ENCODE measurements at regions not wholly inside any gene's neighbourhood (a gene's known extent, or its start where the extent isn't known, plus 50 kb on each side); places are given as distances from the start of the nearest gene placed in this dataset.
"Not testable (repeated sequence)": the region's sequence is repeated elsewhere in the genome, so short reads cannot be mapped to it uniquely, and the experiment has no call there.

- Histone ChIP-seq H3K36me3 (ENCODE audit: insufficient read depth, low read length) (no peaks in the 10 kb centered on the region), H3K4me3 (ENCODE audit: low read length) (no peak overlapping the region), H3K27ac (ENCODE audit: low read depth, low read length) (no peak overlapping the region), H3K4me1 (ENCODE audit: insufficient read depth, low read length) (peaks cover 11% of the 10 kb centered on the region), H3K27me3 (ENCODE audit: insufficient read depth, low read length) (no peaks in the 10 kb centered on the region), H3K9me3 (ENCODE audit: insufficient read depth, low read depth, low read length) (peaks cover 4% of the 10 kb centered on the region; the same call in 1 of the 2 replicates), H3K9ac (ENCODE audit: low read depth, low read length) (no peak overlapping the region)
- 95% methylated on average over 17 of the region's 17 CpGs for WGBS
These were observed 147.1 kb upstream of the LPP start for GRCh38 chr3:188006726-188007393.

- 91% methylated on average over 6 of the region's 6 CpGs for WGBS
- H3K27ac ChIP-seq (ENCODE audit: low read depth, low read length) = no peak overlapping the region
- no peaks in the 10 kb centered on the region for H3K36me3 ChIP-seq (ENCODE audit: insufficient read depth, low read length)
These were observed 146.1 kb upstream of the LPP start for GRCh38 chr3:188007897-188008296.

DNA sequence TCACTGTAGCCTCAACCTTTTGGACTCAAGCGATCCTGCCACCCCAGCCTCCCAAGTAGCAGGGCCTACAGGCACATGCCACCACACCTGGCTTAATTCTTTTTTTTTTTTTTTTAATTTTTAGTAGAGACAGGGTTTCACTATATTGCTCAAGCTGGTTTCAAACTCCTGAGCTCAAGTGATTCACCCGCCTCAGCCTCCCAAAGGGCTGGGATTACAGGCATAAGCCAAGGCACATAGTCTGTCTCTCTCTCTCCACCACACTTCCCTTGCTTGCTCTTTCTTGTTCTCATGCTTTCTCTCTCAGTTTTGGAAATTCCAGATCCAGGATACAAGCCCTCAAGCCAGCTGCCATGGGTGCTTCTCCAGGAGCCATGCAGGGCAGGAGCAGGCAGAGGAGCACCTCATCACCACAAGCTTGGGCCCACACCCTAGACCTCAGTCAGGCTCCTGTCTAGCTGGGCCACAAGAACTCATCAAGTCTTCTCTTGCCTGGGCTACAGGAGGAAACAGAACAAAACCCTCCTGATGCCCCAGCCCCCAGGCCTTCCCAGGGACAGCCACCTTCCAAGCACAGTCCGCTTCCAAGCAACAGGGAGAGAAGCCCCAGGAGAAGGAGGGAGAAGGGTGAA is 145.3 kb upstream of the LPP start:
- 87% methylated on average over 3 of the region's 3 CpGs for WGBS
- H3K36me3 ChIP-seq (ENCODE audit: insufficient read depth, low read length) = no peaks in the 10 kb centered on the region
- no peak overlapping the region for H3K4me3 ChIP-seq (ENCODE audit: low read length)
- peaks cover 4% of the 10 kb centered on the region; the same call in 1 of the 2 replicates for H3K9me3 ChIP-seq (ENCODE audit: insufficient read depth, low read depth, low read length)
- H3K27ac ChIP-seq (ENCODE audit: low read depth, low read length) = no peak overlapping the region
- peaks cover 4% of the 10 kb centered on the region for H3K4me1 ChIP-seq (ENCODE audit: insufficient read depth, low read length)
- H3K9ac ChIP-seq (ENCODE audit: low read depth, low read length) = no peak overlapping the region
- no peaks in the 10 kb centered on the region for H3K27me3 ChIP-seq (ENCODE audit: insufficient read depth, low read length)

More at GRCh38 chr3:188007897-188008296, 146.1 kb upstream of the LPP start:
- no peak overlapping the region for H3K9ac ChIP-seq (ENCODE audit: low read depth, low read length)
- peaks cover 4% of the 10 kb centered on the region; the same call in 1 of the 2 replicates for H3K9me3 ChIP-seq (ENCODE audit: insufficient read depth, low read depth, low read length)
- H3K4me3 ChIP-seq (ENCODE audit: low read length) = no peak overlapping the region
- peaks cover 11% of the 10 kb centered on the region for H3K4me1 ChIP-seq (ENCODE audit: insufficient read depth, low read length)
- H3K27me3 ChIP-seq (ENCODE audit: insufficient read depth, low read length) = no peaks in the 10 kb centered on the region

DNA sequence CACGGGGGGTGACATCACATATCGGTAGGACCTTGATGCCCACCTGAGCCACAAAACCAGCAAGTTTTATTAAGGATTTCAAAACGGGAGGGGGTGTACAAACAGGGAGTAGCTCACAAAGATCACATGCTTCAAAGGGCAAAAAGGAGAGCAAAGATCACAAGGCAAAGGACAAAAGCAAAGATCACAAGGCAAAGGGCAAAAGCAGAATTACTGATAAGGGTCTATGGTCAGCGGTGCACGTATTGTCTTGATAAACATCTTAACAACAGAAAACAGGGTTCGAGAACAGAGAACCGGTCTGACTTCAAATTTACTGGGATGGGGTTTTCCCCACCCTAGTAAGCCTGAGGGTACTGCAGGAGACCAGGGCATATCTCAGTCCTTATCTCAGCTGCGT is 143.5 kb upstream of the LPP start:
- H3K27me3 ChIP-seq (ENCODE audit: insufficient read depth, low read length) = no peaks in the 10 kb centered on the region
- no peaks in the 10 kb centered on the region for H3K4me1 ChIP-seq (ENCODE audit: insufficient read depth, low read length)
- no peak overlapping the region for H3K9ac ChIP-seq (ENCODE audit: low read depth, low read length)
- H3K9me3 ChIP-seq (ENCODE audit: insufficient read depth, low read depth, low read length) = peaks cover 4% of the 10 kb centered on the region; the same call in 1 of the 2 replicates
- no peak overlapping the region for H3K27ac ChIP-seq (ENCODE audit: low read depth, low read length)
- WGBS = 80% methylated on average over 8 of the region's 8 CpGs
- H3K4me3 ChIP-seq (ENCODE audit: low read length) = no peak overlapping the region
- H3K36me3 ChIP-seq (ENCODE audit: insufficient read depth, low read length) = no peaks in the 10 kb centered on the region

DNA sequence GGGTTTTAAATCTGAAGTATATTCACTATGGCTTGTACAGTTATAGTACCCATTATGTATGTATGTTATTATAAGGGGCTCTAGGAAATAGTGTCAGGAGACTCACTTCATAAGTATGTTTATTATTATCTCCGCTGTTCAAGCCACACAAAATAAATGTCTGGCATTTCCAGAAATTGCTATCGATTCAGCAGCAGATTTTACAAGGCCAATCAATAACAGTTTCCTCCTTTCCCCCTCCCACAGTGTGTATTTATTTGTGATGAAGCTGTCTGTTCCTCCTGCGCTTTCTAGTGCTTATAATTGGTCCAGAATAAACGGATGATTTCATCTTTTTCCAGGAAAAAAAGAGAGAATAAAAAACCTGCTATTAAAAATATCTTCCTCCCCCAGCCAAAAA is 134.2 kb upstream of the LPP start:
- no peaks in the 10 kb centered on the region for H3K4me1 ChIP-seq (ENCODE audit: insufficient read depth, low read length)
- H3K27ac ChIP-seq (ENCODE audit: low read depth, low read length) = no peak overlapping the region
- no peaks in the 10 kb centered on the region for H3K27me3 ChIP-seq (ENCODE audit: insufficient read depth, low read length)
- H3K9ac ChIP-seq (ENCODE audit: low read depth, low read length) = no peak overlapping the region
- H3K4me3 ChIP-seq (ENCODE audit: low read length) = no peak overlapping the region
- WGBS = 100% methylated on average over 3 of the region's 4 CpGs
- H3K9me3 ChIP-seq (ENCODE audit: insufficient read depth, low read depth, low read length) = no peaks in the 10 kb centered on the region
- H3K36me3 ChIP-seq (ENCODE audit: insufficient read depth, low read length) = no peaks in the 10 kb centered on the region

GRCh38 chr3:188021041-188021440 is 132.9 kb upstream of the LPP start:
- Histone ChIP-seq H3K9ac (ENCODE audit: low read depth, low read length) (no peak overlapping the region), H3K36me3 (ENCODE audit: insufficient read depth, low read length) (no peaks in the 10 kb centered on the region), H3K4me1 (ENCODE audit: insufficient read depth, low read length) (no peaks in the 10 kb centered on the region), H3K9me3 (ENCODE audit: insufficient read depth, low read depth, low read length) (no peaks in the 10 kb centered on the region), H3K4me3 (ENCODE audit: low read length) (no peak overlapping the region), H3K27me3 (ENCODE audit: insufficient read depth, low read length) (no peaks in the 10 kb centered on the region), H3K27ac (ENCODE audit: low read depth, low read length) (no peak overlapping the region)
- 87% methylated on average over 3 of the region's 3 CpGs for WGBS

DNA sequence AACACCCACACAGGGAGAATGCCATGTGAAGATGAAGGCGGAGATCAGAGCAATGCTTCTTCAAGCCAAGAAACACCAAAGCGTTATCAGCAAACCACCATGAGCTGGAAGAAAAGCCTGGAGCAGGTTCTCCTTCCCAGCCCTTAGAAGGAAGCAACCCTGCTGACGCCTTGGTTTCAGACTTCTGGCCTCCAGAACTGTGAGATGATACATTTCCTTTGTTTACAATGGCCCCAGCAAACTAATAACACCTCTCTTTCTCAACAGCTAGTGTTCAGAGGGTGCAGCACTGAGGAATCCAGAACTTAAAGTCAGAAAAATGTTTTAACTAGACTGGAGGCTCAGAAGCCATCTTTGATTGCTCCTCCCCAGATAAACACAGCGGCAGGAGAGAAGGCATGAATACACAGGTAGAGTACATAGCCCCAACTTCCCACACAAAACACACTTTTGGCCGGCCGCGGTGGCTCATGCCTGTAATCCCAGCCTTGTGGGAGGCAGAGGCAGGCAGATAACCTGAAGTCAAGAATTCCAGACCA is 132.4 kb upstream of the LPP start:
- H3K4me1 ChIP-seq (ENCODE audit: insufficient read depth, low read length) = no peaks in the 10 kb centered on the region
- 92% methylated on average over 7 of the region's 7 CpGs for WGBS
- no peaks in the 10 kb centered on the region for H3K36me3 ChIP-seq (ENCODE audit: insufficient read depth, low read length)
- no peaks in the 10 kb centered on the region for H3K9me3 ChIP-seq (ENCODE audit: insufficient read depth, low read depth, low read length)
- no peak overlapping the region for H3K4me3 ChIP-seq (ENCODE audit: low read length)
- H3K9ac ChIP-seq (ENCODE audit: low read depth, low read length) = no peak overlapping the region
- H3K27ac ChIP-seq (ENCODE audit: low read depth, low read length) = no peak overlapping the region
- H3K27me3 ChIP-seq (ENCODE audit: insufficient read depth, low read length) = no peaks in the 10 kb centered on the region

GRCh38 chr3:188022902-188023301 is 131.1 kb upstream of the LPP start:
- H3K4me3 ChIP-seq (ENCODE audit: low read length); H3K9me3 ChIP-seq (ENCODE audit: insufficient read depth, low read depth, low read length); H3K27me3 ChIP-seq (ENCODE audit: insufficient read depth, low read length); H3K36me3 ChIP-seq (ENCODE audit: insufficient read depth, low read length); H3K27ac ChIP-seq (ENCODE audit: low read depth, low read length); H3K4me1 ChIP-seq (ENCODE audit: insufficient read depth, low read length); H3K9ac ChIP-seq (ENCODE audit: low read depth, low read length): not testable (repeated sequence)
- 96% methylated on average over 4 of the region's 4 CpGs for WGBS

DNA sequence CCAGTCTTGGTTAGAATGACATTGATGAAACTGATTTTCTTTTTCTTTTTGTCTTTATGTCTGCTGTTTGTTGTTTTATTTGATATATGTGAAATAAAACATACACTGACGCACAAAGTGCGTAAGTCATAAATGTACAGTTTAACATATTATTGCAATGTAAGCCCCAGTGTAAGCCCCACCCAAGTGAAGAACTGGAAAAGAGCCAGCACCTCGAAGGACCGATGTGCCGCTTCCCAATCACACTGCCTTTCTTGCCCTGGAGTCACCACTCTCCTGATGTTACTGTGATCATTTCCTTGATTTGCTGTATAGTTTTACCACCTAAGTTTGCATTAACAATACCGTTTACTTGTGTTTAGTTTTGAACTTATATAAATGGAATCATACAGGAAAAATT is 128.4 kb upstream of the LPP start:
- H3K4me1 ChIP-seq (ENCODE audit: insufficient read depth, low read length) = no peaks in the 10 kb centered on the region
- no peak overlapping the region for H3K4me3 ChIP-seq (ENCODE audit: low read length)
- WGBS = 98% methylated on average over 4 of the region's 6 CpGs
- no peak overlapping the region for H3K27ac ChIP-seq (ENCODE audit: low read depth, low read length)
- H3K36me3 ChIP-seq (ENCODE audit: insufficient read depth, low read length) = no peaks in the 10 kb centered on the region
- H3K9me3 ChIP-seq (ENCODE audit: insufficient read depth, low read depth, low read length) = no peaks in the 10 kb centered on the region
- H3K27me3 ChIP-seq (ENCODE audit: insufficient read depth, low read length) = no peaks in the 10 kb centered on the region
- no peak overlapping the region for H3K9ac ChIP-seq (ENCODE audit: low read depth, low read length)

- Histone ChIP-seq H3K36me3 (ENCODE audit: insufficient read depth, low read length) (no peaks in the 10 kb centered on the region), H3K9me3 (ENCODE audit: insufficient read depth, low read depth, low read length) (no peaks in the 10 kb centered on the region), H3K27ac (ENCODE audit: low read depth, low read length) (no peak overlapping the region), H3K4me3 (ENCODE audit: low read length) (no peak overlapping the region), H3K27me3 (ENCODE audit: insufficient read depth, low read length) (no peaks in the 10 kb centered on the region), H3K4me1 (ENCODE audit: insufficient read depth, low read length) (no peaks in the 10 kb centered on the region), H3K9ac (ENCODE audit: low read depth, low read length) (no peak overlapping the region)
- 94% methylated on average over 3 of the region's 3 CpGs for WGBS
These were observed 127.6 kb upstream of the LPP start for GRCh38 chr3:188026191-188026968.

DNA sequence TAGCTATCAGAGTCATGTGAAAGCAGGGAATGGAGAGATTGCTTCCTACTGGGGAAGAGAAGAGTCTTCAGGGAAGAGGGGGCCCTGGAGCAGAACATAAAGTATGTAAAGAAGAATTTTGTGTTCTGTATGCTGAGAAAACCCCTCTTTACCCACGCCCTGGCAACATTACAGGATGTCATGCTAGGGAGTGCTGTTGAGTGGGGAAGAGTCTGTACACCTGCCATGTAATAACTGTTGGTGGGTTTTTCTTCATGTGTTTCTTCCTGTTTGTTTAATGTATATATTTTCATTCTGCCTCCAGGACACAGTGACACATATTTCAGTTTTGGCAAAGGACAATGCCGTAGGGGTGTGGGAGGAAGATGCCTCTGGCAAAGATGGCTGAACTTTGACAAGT is 122.8 kb upstream of the LPP start:
- H3K4me3 ChIP-seq (ENCODE audit: low read length) = no peak overlapping the region
- 95% methylated on average over 2 of the region's 2 CpGs for WGBS
- H3K27ac ChIP-seq (ENCODE audit: low read depth, low read length) = no peak overlapping the region
- no peaks in the 10 kb centered on the region for H3K4me1 ChIP-seq (ENCODE audit: insufficient read depth, low read length)
- H3K27me3 ChIP-seq (ENCODE audit: insufficient read depth, low read length) = no peaks in the 10 kb centered on the region
- no peaks in the 10 kb centered on the region for H3K36me3 ChIP-seq (ENCODE audit: insufficient read depth, low read length)
- no peak overlapping the region for H3K9ac ChIP-seq (ENCODE audit: low read depth, low read length)
- no peaks in the 10 kb centered on the region for H3K9me3 ChIP-seq (ENCODE audit: insufficient read depth, low read depth, low read length)

Data from HUES64 (cell line).